IPS DF 4.7 (cell line): ENCODE measurements at regions not wholly inside any gene's neighbourhood (a gene's known extent, or its start where the extent isn't known, plus 50 kb on each side); places are given as distances from the start of the nearest gene placed in this dataset.
"Not testable (repeated sequence)": the region's sequence is repeated elsewhere in the genome, so short reads cannot be mapped to it uniquely, and the experiment has no call there.

ENCODE experiments used
- DNase-seq: peaks from one replicate; pipeline ENCODE4 v3.0.0-alpha.2; 2013; ENCODE audit warnings: low spot score; ENCODE audit errors: extremely low read depth

- no peak for DNase-seq
Measured at GRCh38 chr1:184820956-184821355, 66.3 kb upstream of the EDEM3 start.

- DNase-seq = no peak
Measured at GRCh38 chr1:184820218-184820750, 65.6 kb upstream of the EDEM3 start.

GRCh38 chr1:184818646-184819045, 64.0 kb upstream of the EDEM3 start:
- no peak for DNase-seq

- not testable (repeated sequence) for DNase-seq
Measured at GRCh38 chr1:184817003-184817402, 62.3 kb upstream of the EDEM3 start.

- DNase-seq = peak; percentile 2
Measured at GRCh38 chr1:184813528-184814089, 59.0 kb upstream of the EDEM3 start.

- no peak for DNase-seq
Measured at GRCh38 chr1:184811439-184812111, 56.9 kb upstream of the EDEM3 start.

- no peak for DNase-seq
Measured at GRCh38 chr1:184810735-184811343, 56.2 kb upstream of the EDEM3 start.

GRCh38 chr1:184806296-184806721, 51.7 kb upstream of the EDEM3 start:
- no peak for DNase-seq

GRCh38 chr1:184805667-184806295, 51.1 kb upstream of the EDEM3 start:
- peak; percentile 82 for DNase-seq
